Loucy (cell line): ENCODE measurements at regions not wholly inside any gene's neighbourhood (a gene's known extent, or its start where the extent isn't known, plus 50 kb on each side); places are given as distances from the start of the nearest gene placed in this dataset.

Source experiments
- EZH2phosphoT487 ChIP-seq: fragments of 200-600 bp; IDR thresholded peaks from 2 replicates; pipeline ENCODE4 v1.6.1; 2018; ENCODE audit warnings: antibody characterized with exemption, mild to moderate bottlenecking, moderate library complexity, borderline replicate concordance
- TF ChIP-seq, protein P1 (sequence below): fragments of 200-600 bp; sonication (generic); conservative IDR thresholded peaks from 2 replicates; pipeline ENCODE4 v1.5.1; 2014; ENCODE audit warnings: mild to moderate bottlenecking, antibody characterized with exemption, low read length

DNA sequence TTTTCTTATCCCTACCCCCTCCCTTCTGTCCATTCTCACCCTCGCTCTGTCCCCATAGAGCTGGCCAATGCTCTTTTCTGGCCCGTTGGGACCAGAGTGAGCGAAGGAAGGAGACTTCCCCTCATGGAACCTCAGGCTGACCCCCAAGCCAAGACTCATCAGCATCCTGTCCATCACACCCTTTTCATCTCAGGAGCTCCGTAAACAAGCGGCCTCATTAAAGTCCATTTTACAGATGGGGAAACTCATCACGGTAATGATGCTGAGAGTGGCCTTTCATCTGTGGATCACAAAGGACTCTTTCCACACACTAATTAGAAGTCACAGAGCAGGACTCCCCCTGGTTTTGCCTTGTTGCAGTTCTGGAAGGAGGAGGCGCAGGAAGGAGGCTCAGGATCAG lies 67.4 kb upstream of the SLC34A2 start:
- TF ChIP-seq, protein P1, sequence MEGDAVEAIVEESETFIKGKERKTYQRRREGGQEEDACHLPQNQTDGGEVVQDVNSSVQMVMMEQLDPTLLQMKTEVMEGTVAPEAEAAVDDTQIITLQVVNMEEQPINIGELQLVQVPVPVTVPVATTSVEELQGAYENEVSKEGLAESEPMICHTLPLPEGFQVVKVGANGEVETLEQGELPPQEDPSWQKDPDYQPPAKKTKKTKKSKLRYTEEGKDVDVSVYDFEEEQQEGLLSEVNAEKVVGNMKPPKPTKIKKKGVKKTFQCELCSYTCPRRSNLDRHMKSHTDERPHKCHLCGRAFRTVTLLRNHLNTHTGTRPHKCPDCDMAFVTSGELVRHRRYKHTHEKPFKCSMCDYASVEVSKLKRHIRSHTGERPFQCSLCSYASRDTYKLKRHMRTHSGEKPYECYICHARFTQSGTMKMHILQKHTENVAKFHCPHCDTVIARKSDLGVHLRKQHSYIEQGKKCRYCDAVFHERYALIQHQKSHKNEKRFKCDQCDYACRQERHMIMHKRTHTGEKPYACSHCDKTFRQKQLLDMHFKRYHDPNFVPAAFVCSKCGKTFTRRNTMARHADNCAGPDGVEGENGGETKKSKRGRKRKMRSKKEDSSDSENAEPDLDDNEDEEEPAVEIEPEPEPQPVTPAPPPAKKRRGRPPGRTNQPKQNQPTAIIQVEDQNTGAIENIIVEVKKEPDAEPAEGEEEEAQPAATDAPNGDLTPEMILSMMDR = no peak
- TF ChIP-seq EZH2phosphoT487 = no peak
